Endothelial cell of umbilical vein (primary cell): ENCODE measurements at regions not wholly inside any gene's neighbourhood (a gene's known extent, or its start where the extent isn't known, plus 50 kb on each side); places are given as distances from the start of the nearest gene placed in this dataset.

Experiments
- BruUV-seq: library from RNA; stranded (reverse); fragments of 400-500 nt; replicated peaks from 2 replicates; lab custom pipeline; 2021; lab: Mats Ljungman, UMichigan
- CTCF ChIA-PET: fragments of 300-600, 350-600 bp; sonication (Branson Sonifier 250); formaldehyde crosslinking; loops from one replicate; lab custom pipeline; 2021; ENCODE audit warnings: antibody characterized with exemption, inconsistent platforms; lab: Charles Lee
- POLR2A ChIA-PET: fragments of 300-600, 350-600 bp; sonication (Branson Sonifier 250); formaldehyde crosslinking; loops from one replicate; lab custom pipeline; 2021; ENCODE audit warnings: antibody characterized with exemption, inconsistent platforms; lab: Charles Lee
- DNase-seq: peaks from one replicate; pipeline ENCODE4 v3.0.0-alpha.2; 2011; ENCODE audit warnings: low read depth, low spot score
- FAIRE-seq: peaks from 2 replicates; lab custom pipeline; 2011; peaks lifted over from hg19 to GRCh38; lab: Jason Lieb, UNC
- H2AFZ ChIP-seq: 2 replicates; pipeline ENCODE4 v1.6.0; 2012; ENCODE audit warnings: low read depth, low read length, control low read depth, inconsistent platforms
- H3K27ac ChIP-seq: 2 replicates; pipeline ENCODE4 v1.5.1; 2011; ENCODE audit warnings: low read depth, mild to moderate bottlenecking, control low read depth, low read length, moderate library complexity; ENCODE audit not compliant: insufficient read depth
- H3K27me3 ChIP-seq, 2 experiments: 2 replicates each; pipeline versions ENCODE4 v1.6.0 to v1.6.1; 2011; ENCODE audit warnings: low read length in 2 of 2, mixed read lengths in 1 of 2; ENCODE audit not compliant: control insufficient read depth in 2 of 2, insufficient read depth in 2 of 2
- H3K36me3 ChIP-seq, 2 experiments: 2 replicates in 1 of 2; 3 replicates in 1 of 2; pipeline ENCODE4 v1.5.1; 2011; ENCODE audit warnings: low read length in 2 of 2, mild to moderate bottlenecking in 1 of 2, moderate library complexity in 1 of 2; ENCODE audit not compliant: control insufficient read depth in 2 of 2, insufficient read depth in 2 of 2; ENCODE audit errors: extremely low read depth in 1 of 2
- H3K4me1 ChIP-seq: 3 replicates; pipeline ENCODE4 v1.5.1; 2011; ENCODE audit warnings: mild to moderate bottlenecking, low read length; ENCODE audit not compliant: control insufficient read depth, insufficient read depth; ENCODE audit errors: extremely low read depth
- H3K4me2 ChIP-seq: 2 replicates; pipeline ENCODE4 v1.6.1; 2011; ENCODE audit warnings: low read length, control low read depth, mixed read lengths; ENCODE audit not compliant: insufficient read depth
- H3K4me3 ChIP-seq, 3 experiments: fragments of 200-600 bp in 1 of 3; sonication (generic), shearing (Covaris generic) in 1 of 3; replicated peaks in 1 of 3; 2 replicates each; pipeline ENCODE4 v1.5.1; 2011 to 2016; ENCODE audit warnings: control low read depth in 3 of 3, low read length in 3 of 3, mild to moderate bottlenecking in 2 of 3, inconsistent platforms in 1 of 3, low read depth in 1 of 3, moderate library complexity in 1 of 3; ENCODE audit not compliant: insufficient read depth in 1 of 3
- H3K79me2 ChIP-seq: 2 replicates; pipeline ENCODE4 v1.6.0; 2012; ENCODE audit warnings: low read length, inconsistent platforms; ENCODE audit not compliant: control insufficient read depth, insufficient read depth
- H3K9ac ChIP-seq: replicated peaks from 2 replicates; pipeline ENCODE3; 2011; ENCODE audit warnings: low read length, control low read depth; ENCODE audit not compliant: insufficient read depth; ENCODE audit errors: extremely low read depth
- H3K9me1 ChIP-seq: replicated peaks from 3 replicates; pipeline ENCODE4 v1.6.0; 2011; ENCODE audit warnings: mild to moderate bottlenecking, low read length; ENCODE audit not compliant: control insufficient read depth, insufficient read depth; ENCODE audit errors: extremely low read depth
- H3K9me3 ChIP-seq: replicated peaks from 2 replicates; pipeline ENCODE4 v1.5.1; 2012; ENCODE audit warnings: low read length, inconsistent platforms; ENCODE audit not compliant: control insufficient read depth, insufficient read depth
- H4K20me1 ChIP-seq: replicated peaks from 2 replicates; pipeline ENCODE3; 2011; ENCODE audit warnings: mild to moderate bottlenecking, low read length; ENCODE audit not compliant: control insufficient read depth, insufficient read depth; ENCODE audit errors: extremely low read depth
- EZH2 ChIP-seq: IDR thresholded peaks from 2 replicates; pipeline ENCODE4 v1.6.1; 2012; ENCODE audit warnings: borderline replicate concordance, low read depth, mild to moderate bottlenecking, moderate library complexity, low read length, inconsistent platforms; ENCODE audit not compliant: severe bottlenecking
- FOS ChIP-seq: IDR thresholded peaks from 2 replicates; pipeline ENCODE4 v1.6.1; 2011; ENCODE audit warnings: mild to moderate bottlenecking, low read length, moderate library complexity, borderline replicate concordance; ENCODE audit not compliant: insufficient read depth
- GATA2 ChIP-seq: IDR thresholded peaks from 2 replicates; pipeline ENCODE4 v1.7.0; 2011; ENCODE audit warnings: low read depth, mild to moderate bottlenecking, moderate library complexity, mixed read lengths, low read length; ENCODE audit not compliant: insufficient read length, insufficient read depth
- JUN ChIP-seq: IDR thresholded peaks from 2 replicates; pipeline ENCODE4 v1.6.1; 2011; ENCODE audit warnings: borderline replicate concordance, low read depth; ENCODE audit not compliant: insufficient read length, insufficient read depth
- MYC ChIP-seq: IDR thresholded peaks from one replicate; pipeline ENCODE4 v1.6.1; 2011; ENCODE audit warnings: mild to moderate bottlenecking, low read depth, low read length
- POLR2A ChIP-seq: IDR thresholded peaks from 2 replicates; pipeline ENCODE4 v1.6.1; 2012; ENCODE audit warnings: low read depth, mild to moderate bottlenecking, control low read depth, low read length
- POLR2AphosphoS5 ChIP-seq: IDR thresholded peaks from 2 replicates; pipeline ENCODE4 v1.6.1; 2012; ENCODE audit warnings: low read depth, mild to moderate bottlenecking, control low read depth, low read length, moderate library complexity; ENCODE audit not compliant: insufficient read depth
- dilution Hi-C: fragments of 300-500 bp; cut with MboI; formaldehyde crosslinking; loops from one replicate; pipeline ENCODE4 v1.15.0; 2019; ENCODE audit warnings: low sequenced_read_pairs; ENCODE audit not compliant: extremely low pct_ligation_motif_present
- intact Hi-C: fragments of 100-400 bp; cut with micrococcal nuclease; formaldehyde crosslinking; loops from one replicate; pipeline ENCODE4 v1.10.0; 2022
- TF ChIP-seq, protein P1 (sequence below): IDR thresholded peaks from 2 replicates; pipeline ENCODE4 v1.6.1; 2011; ENCODE audit not compliant: insufficient read depth, insufficient read length
- TF ChIP-seq, protein P2 (sequence below), 2 donors: IDR thresholded peaks; 1 replicate in 1 of 2; 2 replicates in 1 of 2; pipeline ENCODE4 v1.5.1; 2011; ENCODE audit warnings: low read length in 2 of 2, mild to moderate bottlenecking in 2 of 2, moderate library complexity in 2 of 2, control low read depth in 1 of 2, inconsistent platforms in 1 of 2, low read depth in 1 of 2; ENCODE audit not compliant: insufficient read depth in 1 of 2; ENCODE audit errors: extremely low read depth in 1 of 2

DNA sequence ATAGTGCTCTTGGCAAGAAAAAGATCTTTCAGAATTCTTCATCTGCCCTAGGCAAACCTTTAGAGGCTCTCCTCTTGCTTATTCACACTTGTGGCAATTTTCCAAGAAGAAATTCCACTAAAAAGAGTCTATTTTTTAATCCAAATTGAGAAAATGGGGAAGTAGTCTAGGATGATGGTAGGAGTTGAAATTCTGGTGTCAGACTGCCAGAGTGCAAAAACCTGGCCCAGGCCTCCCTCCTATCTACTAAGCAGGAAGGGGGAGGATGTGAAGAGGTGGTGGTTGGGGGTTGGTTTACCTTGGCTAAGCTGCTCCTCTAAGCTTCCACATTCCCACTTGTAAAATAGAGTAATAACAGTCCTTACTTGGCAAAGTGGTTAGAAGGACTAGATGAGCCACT is 120.6 kb upstream of the KCNJ15 start:
- CTCF ChIA-PET = interaction anchor here (4.2 kb wide), 1 partner anchor 9 kb away, joined by 18 read pairs; no protein-coding TSS in a partner anchor
- Histone ChIP-seq H3K4me2 (no peak overlapping the region), H2AFZ (no peak overlapping the region), H3K9me3 (no peaks in the 10 kb centered on the region), H3K9me1 (no peaks in the 10 kb centered on the region), H3K27ac (no peak overlapping the region), H3K36me3 (no peaks in the 10 kb centered on the region), H3K79me2 (no peaks in the 10 kb centered on the region), H3K9ac (no peak overlapping the region), H3K27me3 (peaks cover 9 to 10% of the 10 kb centered on the region in 2 experiments), H4K20me1 (no peaks in the 10 kb centered on the region), H3K4me3 (no peak overlapping the region), H3K4me1 (no peaks in the 10 kb centered on the region)
- DNase-seq (no peak), FAIRE-seq (no peak)
- no TSS peak for BruUV-seq
- TF ChIP-seq MYC (no peak), POLR2A (no peak), FOS (no peak), GATA2 (no peak), POLR2AphosphoS5 (no peak), EZH2 (no peak), JUN (no peak)
- TF ChIP-seq, protein P1, sequence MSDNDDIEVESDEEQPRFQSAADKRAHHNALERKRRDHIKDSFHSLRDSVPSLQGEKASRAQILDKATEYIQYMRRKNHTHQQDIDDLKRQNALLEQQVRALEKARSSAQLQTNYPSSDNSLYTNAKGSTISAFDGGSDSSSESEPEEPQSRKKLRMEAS = no peak
- TF ChIP-seq, protein P2, sequence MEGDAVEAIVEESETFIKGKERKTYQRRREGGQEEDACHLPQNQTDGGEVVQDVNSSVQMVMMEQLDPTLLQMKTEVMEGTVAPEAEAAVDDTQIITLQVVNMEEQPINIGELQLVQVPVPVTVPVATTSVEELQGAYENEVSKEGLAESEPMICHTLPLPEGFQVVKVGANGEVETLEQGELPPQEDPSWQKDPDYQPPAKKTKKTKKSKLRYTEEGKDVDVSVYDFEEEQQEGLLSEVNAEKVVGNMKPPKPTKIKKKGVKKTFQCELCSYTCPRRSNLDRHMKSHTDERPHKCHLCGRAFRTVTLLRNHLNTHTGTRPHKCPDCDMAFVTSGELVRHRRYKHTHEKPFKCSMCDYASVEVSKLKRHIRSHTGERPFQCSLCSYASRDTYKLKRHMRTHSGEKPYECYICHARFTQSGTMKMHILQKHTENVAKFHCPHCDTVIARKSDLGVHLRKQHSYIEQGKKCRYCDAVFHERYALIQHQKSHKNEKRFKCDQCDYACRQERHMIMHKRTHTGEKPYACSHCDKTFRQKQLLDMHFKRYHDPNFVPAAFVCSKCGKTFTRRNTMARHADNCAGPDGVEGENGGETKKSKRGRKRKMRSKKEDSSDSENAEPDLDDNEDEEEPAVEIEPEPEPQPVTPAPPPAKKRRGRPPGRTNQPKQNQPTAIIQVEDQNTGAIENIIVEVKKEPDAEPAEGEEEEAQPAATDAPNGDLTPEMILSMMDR (IDR thresholded peaks at IDR 0.05; ENCODE audit: extremely low read depth in 1 of 2, insufficient read depth in 1 of 2, low read depth in 1 of 2, low read length in 2 of 2) = no peak
- intact Hi-C loops (no loop called here), dilution Hi-C loops (no loop called here)
- POLR2A ChIA-PET = no interaction called here
